Fibroblast of lung (primary cell): ENCODE measurements at regions not wholly inside any gene's neighbourhood (a gene's known extent, or its start where the extent isn't known, plus 50 kb on each side); places are given as distances from the start of the nearest gene placed in this dataset.

Experiments
- EZH2 ChIP-seq: IDR thresholded peaks from 2 replicates; pipeline ENCODE4 v1.5.1; 2012; ENCODE audit warnings: low read length, control low read depth, mild to moderate bottlenecking; ENCODE audit errors: missing control alignments
- TF ChIP-seq, protein P1 (sequence below), 2 donors: IDR thresholded peaks in 1 of 2; conservative IDR thresholded peaks in 1 of 2; 1 replicate in 1 of 2; 2 replicates in 1 of 2; pipeline ENCODE4 v1.5.1; 2011 to 2012; ENCODE audit warnings: low read length in 2 of 2, control low read depth in 1 of 2, inconsistent platforms in 1 of 2, low read depth in 1 of 2, mild to moderate bottlenecking in 1 of 2

DNA sequence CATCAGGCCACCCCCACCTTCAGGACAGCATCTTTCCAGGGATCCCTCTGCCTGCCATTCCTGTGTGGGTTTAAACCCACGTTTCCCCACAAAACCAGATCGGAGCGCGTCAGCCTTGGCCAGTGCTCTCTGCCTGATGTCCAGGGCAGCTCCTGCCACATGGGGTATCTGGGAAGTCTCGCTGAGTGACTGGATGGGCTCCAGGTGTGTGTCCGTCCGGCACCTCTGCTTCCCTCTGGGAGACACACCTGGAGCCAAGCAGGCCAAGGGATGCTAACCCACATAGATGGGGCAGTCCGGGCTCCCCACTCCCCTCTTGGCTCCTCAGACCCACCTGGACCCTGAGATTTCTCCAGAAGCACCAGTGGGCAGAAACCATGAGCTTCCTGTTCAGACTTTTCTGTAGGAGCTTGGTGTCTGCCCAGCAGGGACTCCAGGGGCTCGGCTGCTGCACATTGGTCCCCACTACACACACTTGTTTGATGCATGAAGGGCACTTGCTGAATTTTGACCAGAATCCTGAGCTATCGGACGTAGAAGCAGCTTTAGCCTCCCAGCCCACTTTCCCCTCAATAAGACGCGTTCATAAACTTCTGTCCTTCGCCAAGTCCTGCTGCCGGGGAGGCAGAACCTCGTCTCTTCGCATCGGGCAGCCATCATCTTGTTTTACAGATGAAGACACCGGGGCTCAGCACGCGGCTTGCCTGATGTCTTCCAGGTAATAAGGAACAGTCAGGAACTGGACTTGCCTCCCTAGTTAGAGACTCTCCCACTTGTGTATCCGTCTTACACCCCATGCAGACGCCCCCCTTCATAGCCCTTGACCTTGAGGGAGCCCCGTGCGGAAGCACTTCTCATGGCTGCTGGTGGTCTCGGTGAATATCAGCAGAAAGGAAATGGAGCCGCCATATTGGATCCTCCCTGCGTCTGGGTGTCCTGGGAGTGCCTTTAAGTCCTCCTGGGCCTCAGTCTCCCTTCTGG, 91.6 kb upstream of the ZNF469 start:
- TF ChIP-seq, protein P1, sequence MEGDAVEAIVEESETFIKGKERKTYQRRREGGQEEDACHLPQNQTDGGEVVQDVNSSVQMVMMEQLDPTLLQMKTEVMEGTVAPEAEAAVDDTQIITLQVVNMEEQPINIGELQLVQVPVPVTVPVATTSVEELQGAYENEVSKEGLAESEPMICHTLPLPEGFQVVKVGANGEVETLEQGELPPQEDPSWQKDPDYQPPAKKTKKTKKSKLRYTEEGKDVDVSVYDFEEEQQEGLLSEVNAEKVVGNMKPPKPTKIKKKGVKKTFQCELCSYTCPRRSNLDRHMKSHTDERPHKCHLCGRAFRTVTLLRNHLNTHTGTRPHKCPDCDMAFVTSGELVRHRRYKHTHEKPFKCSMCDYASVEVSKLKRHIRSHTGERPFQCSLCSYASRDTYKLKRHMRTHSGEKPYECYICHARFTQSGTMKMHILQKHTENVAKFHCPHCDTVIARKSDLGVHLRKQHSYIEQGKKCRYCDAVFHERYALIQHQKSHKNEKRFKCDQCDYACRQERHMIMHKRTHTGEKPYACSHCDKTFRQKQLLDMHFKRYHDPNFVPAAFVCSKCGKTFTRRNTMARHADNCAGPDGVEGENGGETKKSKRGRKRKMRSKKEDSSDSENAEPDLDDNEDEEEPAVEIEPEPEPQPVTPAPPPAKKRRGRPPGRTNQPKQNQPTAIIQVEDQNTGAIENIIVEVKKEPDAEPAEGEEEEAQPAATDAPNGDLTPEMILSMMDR (conservative IDR thresholded peaks at IDR 0.05 in 1 of 2, IDR thresholded peaks at IDR 0.05 in 1 of 2; ENCODE audit: low read depth in 1 of 2, low read length in 2 of 2): no peak
- TF ChIP-seq EZH2: no peak
